Activated T-cell treated with anti-CD3 and anti-CD28 coated beads, Interleukin-2, amount 50 U/mL, for 4 hours (primary cell): ENCODE measurements at regions not wholly inside any gene's neighbourhood (a gene's known extent, or its start where the extent isn't known, plus 50 kb on each side); places are given as distances from the start of the nearest gene placed in this dataset.
A peak's percentile ranks its signal among the peaks of the same experiment; 100 is the strongest.

Experiments used
- ATAC-seq, 2 donors: fragments of 200-7000 bp; cut with Tn5 transposase; one replicate each; pipeline ENCODE4 v1.10.0; 2021
- DNase-seq: peaks from one replicate; pipeline ENCODE4 v3.0.0-alpha.2; 2020
- H3K27me3 Mint-ChIP-seq: one replicate; pipeline ENCODE4 v1.8.0; 2021; ENCODE audit warnings: low read depth, mixed read lengths
- H3K36me3 Mint-ChIP-seq: one replicate; pipeline ENCODE4 v1.8.0; 2022; ENCODE audit warnings: mixed read lengths; ENCODE audit not compliant: insufficient read depth
- H3K4me1 Mint-ChIP-seq: one replicate; pipeline ENCODE4 v1.8.0; 2021; ENCODE audit warnings: low read depth, mixed read lengths
- H3K4me3 Mint-ChIP-seq: one replicate; pipeline ENCODE4 v1.8.0; 2021; ENCODE audit warnings: mild to moderate bottlenecking, moderate library complexity, mixed read lengths
- H3K9me3 Mint-ChIP-seq: one replicate; pipeline ENCODE4 v1.8.0; 2021; ENCODE audit warnings: mixed read lengths

GRCh38 chr17:56678249-56679114 is 85.0 kb downstream of the NOG start:
- no peaks in the 10 kb centered on the region for H3K9me3 Mint-ChIP-seq
- no peak for DNase-seq

GRCh38 chr17:56679115-56679776 is 85.7 kb downstream of the NOG start:
- H3K9me3 Mint-ChIP-seq = no peaks in the 10 kb centered on the region
- no peaks in the 10 kb centered on the region for H3K36me3 Mint-ChIP-seq
- peaks cover 42% of the 10 kb centered on the region for H3K27me3 Mint-ChIP-seq
- no peak for DNase-seq
- peaks cover 21% of the 10 kb centered on the region for H3K4me1 Mint-ChIP-seq
- ATAC-seq = peak; percentile 53 to 56
- peak overlapping the region; percentile 72 for H3K4me3 Mint-ChIP-seq

More at GRCh38 chr17:56678249-56679114, 85.0 kb downstream of the NOG start:
- peak; percentile 41 to 57 for ATAC-seq
- H3K4me3 Mint-ChIP-seq = peak overlapping the region; percentile 72
- peaks cover 21% of the 10 kb centered on the region for H3K4me1 Mint-ChIP-seq
- peaks cover 37% of the 10 kb centered on the region for H3K27me3 Mint-ChIP-seq
- H3K36me3 Mint-ChIP-seq = no peaks in the 10 kb centered on the region

- Mint-ChIP-seq H3K4me3 (no peak overlapping the region), H3K36me3 (no peaks in the 10 kb centered on the region), H3K27me3 (peaks cover 45% of the 10 kb centered on the region), H3K4me1 (peaks cover 21% of the 10 kb centered on the region), H3K9me3 (no peaks in the 10 kb centered on the region)
- ATAC-seq (no peak), DNase-seq (no peak)
Measured at GRCh38 chr17:56679777-56680422, 86.4 kb downstream of the NOG start.

- no peaks in the 10 kb centered on the region for H3K36me3 Mint-ChIP-seq
- no peak for DNase-seq
- no peak for ATAC-seq
- peaks cover 21% of the 10 kb centered on the region for H3K4me1 Mint-ChIP-seq
- no peaks in the 10 kb centered on the region for H3K9me3 Mint-ChIP-seq
- H3K4me3 Mint-ChIP-seq = no peak overlapping the region
- peaks cover 45% of the 10 kb centered on the region for H3K27me3 Mint-ChIP-seq
Measured at GRCh38 chr17:56680676-56681075, 87.2 kb downstream of the NOG start.

- ATAC-seq (peak; percentile 20 to 46), DNase-seq (no peak)
- Mint-ChIP-seq H3K4me1 (peaks cover 16% of the 10 kb centered on the region), H3K36me3 (no peaks in the 10 kb centered on the region), H3K4me3 (no peak overlapping the region), H3K27me3 (peaks cover 52% of the 10 kb centered on the region), H3K9me3 (no peaks in the 10 kb centered on the region)
Measured at GRCh38 chr17:56681561-56682266, 88.2 kb downstream of the NOG start.

- peaks cover 28% of the 10 kb centered on the region for H3K27me3 Mint-ChIP-seq
- ATAC-seq = no peak
- no peak overlapping the region for H3K4me3 Mint-ChIP-seq
- DNase-seq = no peak
- no peaks in the 10 kb centered on the region for H3K9me3 Mint-ChIP-seq
- no peaks in the 10 kb centered on the region for H3K36me3 Mint-ChIP-seq
- no peaks in the 10 kb centered on the region for H3K4me1 Mint-ChIP-seq
Measured at GRCh38 chr17:56688151-56688550, 94.7 kb downstream of the NOG start.

GRCh38 chr17:56690441-56691291 is 97.2 kb downstream of the NOG start:
- ATAC-seq (no peak), DNase-seq (no peak)
- Mint-ChIP-seq H3K4me1 (no peaks in the 10 kb centered on the region), H3K27me3 (peaks cover 13% of the 10 kb centered on the region), H3K4me3 (no peak overlapping the region), H3K36me3 (no peaks in the 10 kb centered on the region), H3K9me3 (no peaks in the 10 kb centered on the region)

- Mint-ChIP-seq H3K27me3 (no peaks in the 10 kb centered on the region), H3K4me3 (no peak overlapping the region), H3K4me1 (no peaks in the 10 kb centered on the region), H3K36me3 (no peaks in the 10 kb centered on the region), H3K9me3 (no peaks in the 10 kb centered on the region)
- no peak for DNase-seq
- no peak for ATAC-seq
Measured at GRCh38 chr17:56694825-56695224, 101.3 kb downstream of the NOG start.

GRCh38 chr17:56697190-56697589 is 103.7 kb downstream of the NOG start:
- H3K27me3 Mint-ChIP-seq = peaks cover 2% of the 10 kb centered on the region
- no peak for DNase-seq
- no peaks in the 10 kb centered on the region for H3K4me1 Mint-ChIP-seq
- no peaks in the 10 kb centered on the region for H3K36me3 Mint-ChIP-seq
- ATAC-seq = no peak
- no peaks in the 10 kb centered on the region for H3K9me3 Mint-ChIP-seq
- no peak overlapping the region for H3K4me3 Mint-ChIP-seq

- ATAC-seq = no peak
- no peaks in the 10 kb centered on the region for H3K4me1 Mint-ChIP-seq
- no peaks in the 10 kb centered on the region for H3K9me3 Mint-ChIP-seq
Measured at GRCh38 chr17:56699186-56699894, 105.8 kb downstream of the NOG start.

GRCh38 chr17:56700919-56701420 is 107.5 kb downstream of the NOG start:
- Mint-ChIP-seq H3K9me3 (no peaks in the 10 kb centered on the region), H3K27me3 (peaks cover 14% of the 10 kb centered on the region), H3K4me3 (no peak overlapping the region), H3K4me1 (no peaks in the 10 kb centered on the region), H3K36me3 (no peaks in the 10 kb centered on the region)
- ATAC-seq = no peak
- no peak for DNase-seq

More at GRCh38 chr17:56699186-56699894, 105.8 kb downstream of the NOG start:
- Mint-ChIP-seq H3K27me3 (peaks cover 11% of the 10 kb centered on the region), H3K36me3 (no peaks in the 10 kb centered on the region), H3K4me3 (no peak overlapping the region)
- no peak for DNase-seq

- DNase-seq (no peak), ATAC-seq (no peak)
- Mint-ChIP-seq H3K36me3 (no peaks in the 10 kb centered on the region), H3K27me3 (peaks cover 14% of the 10 kb centered on the region), H3K9me3 (no peaks in the 10 kb centered on the region), H3K4me3 (no peak overlapping the region), H3K4me1 (no peaks in the 10 kb centered on the region)
Measured at GRCh38 chr17:56707312-56708219, 114.1 kb downstream of the NOG start.
